HepG2 (cell line): ENCODE measurements at regions not wholly inside any gene's neighbourhood (a gene's known extent, or its start where the extent isn't known, plus 50 kb on each side); places are given as distances from the start of the nearest gene placed in this dataset.

ENCODE experiments used
- HNF1A ChIP-seq, 2 experiments: sonication (generic) in 1 of 2; formaldehyde crosslinking in 1 of 2; IDR thresholded peaks; 2 replicates each; pipeline versions ENCODE4 v1.4.0 to v1.6.1; 2016 to 2020; ENCODE audit warnings: borderline replicate concordance in 1 of 2, low read depth in 1 of 2, mild to moderate bottlenecking in 1 of 2, missing genetic modification reagents in 1 of 2
- HNRNPUL1 ChIP-seq: fragments of 200-400 bp; formaldehyde crosslinking; IDR thresholded peaks from 2 replicates; pipeline ENCODE4 v1.6.1; 2017; ENCODE audit warnings: low read depth, mild to moderate bottlenecking, low read length, moderate library complexity
- ZNF615 ChIP-seq: sonication (generic); formaldehyde crosslinking; IDR thresholded peaks from 2 replicates; pipeline ENCODE4 v1.5.0; 2020; ENCODE audit warnings: mild to moderate bottlenecking, missing genetic modification reagents, borderline replicate concordance

- TF ChIP-seq HNF1A (IDR thresholded peaks at IDR 0.05; ENCODE audit: low read depth) (no peak), HNF1A (CRISPR knock-in tag; IDR thresholded peaks at IDR 0.05; ENCODE audit: borderline replicate concordance) (no peak), ZNF615 (CRISPR knock-in tag) (no peak), HNRNPUL1 (no peak)
Measured at GRCh38 chr3:182241766-182242488, 530.2 kb downstream of the SOX2 start.
